SK-N-MC (cell line): ENCODE measurements at regions not wholly inside any gene's neighbourhood (a gene's known extent, or its start where the extent isn't known, plus 50 kb on each side); places are given as distances from the start of the nearest gene placed in this dataset.

ENCODE experiments used
- EZH2 ChIP-seq: fragments of 200-600 bp; sonication (generic); IDR thresholded peaks from one replicate; pipeline ENCODE4 v1.6.1; 2017; ENCODE audit warnings: antibody characterized with exemption
- FOXP2 ChIP-seq: optimal IDR thresholded peaks from 2 replicates; pipeline ENCODE3; 2011; ENCODE audit warnings: mild to moderate bottlenecking, moderate library complexity; ENCODE audit not compliant: insufficient read depth; ENCODE audit errors: extremely low read length, control extremely low read depth
- POLR2AphosphoS5 ChIP-seq: IDR thresholded peaks from 2 replicates; pipeline ENCODE4 v1.6.1; 2012; ENCODE audit warnings: mild to moderate bottlenecking, low read depth, low read length, borderline replicate concordance

GRCh38 chrX:120690941-120691340, 61.1 kb upstream of the C1GALT1C1 start:
- TF ChIP-seq EZH2 (no peak), POLR2AphosphoS5 (no peak), FOXP2 (no peak)
